ENCODE measurements at regions not wholly inside any gene's neighbourhood (a gene's known extent, or its start where the extent isn't known, plus 50 kb on each side); places are given as distances from the start of the nearest gene placed in this dataset.

DNA sequence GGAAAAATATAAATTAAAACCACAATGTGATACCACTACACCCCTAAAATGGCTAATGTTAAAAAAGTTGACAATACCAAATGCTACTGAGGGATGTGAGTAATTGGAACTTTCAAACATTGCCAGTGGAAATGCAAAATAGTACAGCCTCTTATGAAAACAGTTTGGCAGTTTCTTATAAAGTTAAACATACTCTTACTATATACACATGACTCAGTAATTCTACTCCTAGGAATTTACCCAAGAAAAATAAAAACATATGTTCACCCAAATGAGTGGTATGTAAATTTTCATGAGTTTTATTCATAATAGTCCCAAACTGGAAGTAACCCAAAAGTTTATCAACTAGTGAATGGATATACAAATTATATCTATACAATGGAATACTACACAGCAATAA, 228.0 kb downstream of the CYP26B1 start:
- Histone ChIP-seq H3K4me3 (ENCODE audit: low read length) (no peak overlapping the region), H3K9me3 (ENCODE audit: insufficient read depth, low read length) (no peaks in the 10 kb centered on the region; the same call in 1 of the 2 replicates), H3K36me3 (replicated peaks; ENCODE audit: low read depth, low read length) (no peaks in the 10 kb centered on the region), H3K9ac (ENCODE audit: low read length) (no peak overlapping the region), H3K79me2 (ENCODE audit: low read length) (no peaks in the 10 kb centered on the region), H3K4me2 (ENCODE audit: low read length) (no peak overlapping the region), H3K4me1 (ENCODE audit: low read length) (peaks cover 2% of the 10 kb centered on the region; the same call in 1 of the 2 replicates), H3K27me3 (ENCODE audit: low read depth, low read length) (peaks cover 6% of the 10 kb centered on the region; the same call in 1 of the 2 replicates), H4K20me1 (ENCODE audit: insufficient read depth, low read length) (no peaks in the 10 kb centered on the region), H2AFZ (ENCODE audit: low read depth, low read length) (no peak overlapping the region), H3K27ac (ENCODE audit: low read length) (no peak overlapping the region)
- TF ChIP-seq, protein P1, sequence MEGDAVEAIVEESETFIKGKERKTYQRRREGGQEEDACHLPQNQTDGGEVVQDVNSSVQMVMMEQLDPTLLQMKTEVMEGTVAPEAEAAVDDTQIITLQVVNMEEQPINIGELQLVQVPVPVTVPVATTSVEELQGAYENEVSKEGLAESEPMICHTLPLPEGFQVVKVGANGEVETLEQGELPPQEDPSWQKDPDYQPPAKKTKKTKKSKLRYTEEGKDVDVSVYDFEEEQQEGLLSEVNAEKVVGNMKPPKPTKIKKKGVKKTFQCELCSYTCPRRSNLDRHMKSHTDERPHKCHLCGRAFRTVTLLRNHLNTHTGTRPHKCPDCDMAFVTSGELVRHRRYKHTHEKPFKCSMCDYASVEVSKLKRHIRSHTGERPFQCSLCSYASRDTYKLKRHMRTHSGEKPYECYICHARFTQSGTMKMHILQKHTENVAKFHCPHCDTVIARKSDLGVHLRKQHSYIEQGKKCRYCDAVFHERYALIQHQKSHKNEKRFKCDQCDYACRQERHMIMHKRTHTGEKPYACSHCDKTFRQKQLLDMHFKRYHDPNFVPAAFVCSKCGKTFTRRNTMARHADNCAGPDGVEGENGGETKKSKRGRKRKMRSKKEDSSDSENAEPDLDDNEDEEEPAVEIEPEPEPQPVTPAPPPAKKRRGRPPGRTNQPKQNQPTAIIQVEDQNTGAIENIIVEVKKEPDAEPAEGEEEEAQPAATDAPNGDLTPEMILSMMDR (IDR thresholded peaks at IDR 0.05; ENCODE audit: low read depth, low read length) = no peak
- no peak for TF ChIP-seq EZH2phosphoT487 (IDR thresholded peaks at IDR 0.05; ENCODE audit: low read depth)

DNA sequence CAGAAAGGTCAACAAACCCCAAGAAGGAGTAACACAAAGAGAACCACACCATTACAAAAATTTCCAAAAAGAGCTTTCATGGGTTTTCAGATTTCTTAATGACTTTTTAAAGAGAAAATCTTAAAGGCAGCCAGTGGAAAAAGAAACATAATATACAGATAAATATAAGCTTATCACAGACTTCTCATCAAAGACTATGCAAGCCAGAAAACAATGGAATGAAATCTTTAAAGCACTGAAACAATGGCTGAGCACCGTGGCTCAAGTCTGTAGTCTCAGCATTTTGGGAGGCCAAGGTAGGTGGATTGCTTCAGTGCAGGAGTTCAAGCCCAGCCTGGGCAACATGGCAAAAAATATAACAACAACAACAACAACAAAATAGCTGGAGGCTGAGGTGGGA, 237.4 kb downstream of the CYP26B1 start:
- TF ChIP-seq EZH2phosphoT487 (IDR thresholded peaks at IDR 0.05; ENCODE audit: low read depth) = no peak
- TF ChIP-seq, protein P1 (IDR thresholded peaks at IDR 0.05; ENCODE audit: low read depth, low read length) = no peak
- Histone ChIP-seq H3K4me3 (ENCODE audit: low read length) (no peak overlapping the region), H4K20me1 (ENCODE audit: insufficient read depth, low read length) (no peaks in the 10 kb centered on the region), H3K27me3 (ENCODE audit: low read depth, low read length) (peaks cover 11% of the 10 kb centered on the region; the same call in 1 of the 2 replicates), H3K9me3 (ENCODE audit: insufficient read depth, low read length) (peaks cover 4% of the 10 kb centered on the region), H3K9ac (ENCODE audit: low read length) (no peak overlapping the region), H3K79me2 (ENCODE audit: low read length) (no peaks in the 10 kb centered on the region), H3K4me1 (ENCODE audit: low read length) (no peaks in the 10 kb centered on the region), H3K4me2 (ENCODE audit: low read length) (no peak overlapping the region), H3K27ac (ENCODE audit: low read length) (no peak overlapping the region), H2AFZ (ENCODE audit: low read depth, low read length) (no peak overlapping the region), H3K36me3 (replicated peaks; ENCODE audit: low read depth, low read length) (no peaks in the 10 kb centered on the region)

DNA sequence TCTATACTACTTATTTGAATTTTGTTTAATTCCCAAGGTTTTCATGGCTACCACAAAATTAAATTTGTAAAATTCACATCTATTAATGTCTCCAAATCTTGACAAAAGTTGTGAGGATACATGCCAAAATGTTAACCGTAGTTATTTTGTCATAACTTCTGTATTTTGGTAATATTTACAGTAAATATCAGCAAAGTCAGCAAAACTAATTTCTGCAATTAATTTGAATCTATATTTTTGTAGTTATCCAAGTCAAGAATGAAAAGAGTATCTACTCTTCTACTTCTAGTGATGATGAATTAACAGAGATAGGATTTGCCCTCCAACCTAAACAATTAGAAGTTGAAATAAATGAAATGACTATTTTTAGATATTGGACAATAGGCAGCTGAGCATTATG, 238.9 kb downstream of the CYP26B1 start:
- no peak overlapping the region for H3K27ac ChIP-seq (ENCODE audit: low read length)
- H4K20me1 ChIP-seq (ENCODE audit: insufficient read depth, low read length) = no peaks in the 10 kb centered on the region
- H3K36me3 ChIP-seq (replicated peaks; ENCODE audit: low read depth, low read length) = no peaks in the 10 kb centered on the region
- H2AFZ ChIP-seq (ENCODE audit: low read depth, low read length) = no peak overlapping the region
- TF ChIP-seq, protein P1 (IDR thresholded peaks at IDR 0.05; ENCODE audit: low read depth, low read length) = no peak
- TF ChIP-seq EZH2phosphoT487 (IDR thresholded peaks at IDR 0.05; ENCODE audit: low read depth) = no peak
- peaks cover 4% of the 10 kb centered on the region for H3K9me3 ChIP-seq (ENCODE audit: insufficient read depth, low read length)
- no peak overlapping the region for H3K9ac ChIP-seq (ENCODE audit: low read length)
- H3K4me3 ChIP-seq (ENCODE audit: low read length) = no peak overlapping the region
- H3K27me3 ChIP-seq (ENCODE audit: low read depth, low read length) = peaks cover 19% of the 10 kb centered on the region; the same call in 1 of the 2 replicates
- H3K4me2 ChIP-seq (ENCODE audit: low read length) = no peak overlapping the region
- no peaks in the 10 kb centered on the region for H3K79me2 ChIP-seq (ENCODE audit: low read length)
- H3K4me1 ChIP-seq (ENCODE audit: low read length) = no peaks in the 10 kb centered on the region

DNA sequence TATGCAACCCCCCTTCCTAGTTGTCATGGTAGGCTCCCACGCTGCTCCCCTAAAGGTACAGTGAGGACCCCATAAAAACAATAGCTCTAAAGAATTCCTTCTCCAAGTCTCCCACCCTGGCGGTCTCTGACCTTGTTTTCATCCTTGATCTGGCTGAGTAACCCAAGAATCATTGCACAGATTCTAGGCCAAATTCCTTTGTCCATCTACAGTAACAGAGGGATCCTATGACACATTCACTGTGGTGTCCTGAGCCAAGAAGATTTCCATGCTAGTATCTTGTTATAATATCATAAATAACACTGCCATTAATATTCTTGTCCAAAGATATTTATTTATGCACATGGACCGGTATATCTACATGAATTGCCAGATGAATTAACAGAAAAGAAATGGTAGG, 240.2 kb downstream of the CYP26B1 start:
- no peak overlapping the region for H3K4me2 ChIP-seq (ENCODE audit: low read length)
- no peak overlapping the region for H3K4me3 ChIP-seq (ENCODE audit: low read length)
- H3K4me1 ChIP-seq (ENCODE audit: low read length) = no peaks in the 10 kb centered on the region
- H4K20me1 ChIP-seq (ENCODE audit: insufficient read depth, low read length) = no peaks in the 10 kb centered on the region
- no peak overlapping the region for H3K9ac ChIP-seq (ENCODE audit: low read length)
- no peaks in the 10 kb centered on the region for H3K79me2 ChIP-seq (ENCODE audit: low read length)
- H3K27ac ChIP-seq (ENCODE audit: low read length) = no peak overlapping the region
- no peak overlapping the region for H2AFZ ChIP-seq (ENCODE audit: low read depth, low read length)
- peaks cover 22% of the 10 kb centered on the region; the same call in 1 of the 2 replicates for H3K27me3 ChIP-seq (ENCODE audit: low read depth, low read length)
- no peaks in the 10 kb centered on the region for H3K36me3 ChIP-seq (replicated peaks; ENCODE audit: low read depth, low read length)
- TF ChIP-seq, protein P1 (IDR thresholded peaks at IDR 0.05; ENCODE audit: low read depth, low read length) = no peak
- no peak for TF ChIP-seq EZH2phosphoT487 (IDR thresholded peaks at IDR 0.05; ENCODE audit: low read depth)
- H3K9me3 ChIP-seq (ENCODE audit: insufficient read depth, low read length) = peaks cover 4% of the 10 kb centered on the region
